ENCODE measurements at regions not wholly inside any gene's neighbourhood (a gene's known extent, or its start where the extent isn't known, plus 50 kb on each side); places are given as distances from the start of the nearest gene placed in this dataset.

DNA sequence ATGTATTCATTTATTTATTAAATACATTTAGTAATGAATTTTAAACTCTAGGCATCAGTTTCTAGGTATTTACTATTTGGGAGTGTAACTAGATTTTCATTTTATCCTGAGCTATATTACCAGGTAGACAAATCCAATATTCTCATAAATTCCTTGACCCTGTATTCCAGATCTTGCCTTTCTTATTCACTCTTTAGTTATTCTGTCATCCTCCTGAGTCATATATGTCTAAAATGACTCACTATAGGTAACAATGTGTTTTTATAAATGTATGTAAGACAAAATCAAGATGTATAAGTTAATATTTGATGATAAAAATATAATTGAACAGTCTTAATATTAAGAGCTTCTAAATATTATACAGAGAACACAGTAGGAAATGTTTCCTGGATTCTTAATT lies 642.1 kb upstream of the NRSN1 start:
- Histone ChIP-seq H3K9me3 (peaks cover 0 to 6% (median 0%) of the 10 kb centered on the region in 8 donors), H3K27me3 (replicated peaks in 1 of 7) (no peaks in the 10 kb centered on the region), H3K36me3 (no peaks in the 10 kb centered on the region), H3K4me1 (no peaks in the 10 kb centered on the region), H3K27ac (no peak overlapping the region), H3K4me3 (no peak overlapping the region)
- intact Hi-C loops (cut with DNase I; ENCODE audit: low total_unique reads) = no loop called here
- no peak for DNase-seq
- TF ChIP-seq POLR2A (IDR thresholded peaks at IDR 0.05) = no peak
- TF ChIP-seq, protein P1, sequence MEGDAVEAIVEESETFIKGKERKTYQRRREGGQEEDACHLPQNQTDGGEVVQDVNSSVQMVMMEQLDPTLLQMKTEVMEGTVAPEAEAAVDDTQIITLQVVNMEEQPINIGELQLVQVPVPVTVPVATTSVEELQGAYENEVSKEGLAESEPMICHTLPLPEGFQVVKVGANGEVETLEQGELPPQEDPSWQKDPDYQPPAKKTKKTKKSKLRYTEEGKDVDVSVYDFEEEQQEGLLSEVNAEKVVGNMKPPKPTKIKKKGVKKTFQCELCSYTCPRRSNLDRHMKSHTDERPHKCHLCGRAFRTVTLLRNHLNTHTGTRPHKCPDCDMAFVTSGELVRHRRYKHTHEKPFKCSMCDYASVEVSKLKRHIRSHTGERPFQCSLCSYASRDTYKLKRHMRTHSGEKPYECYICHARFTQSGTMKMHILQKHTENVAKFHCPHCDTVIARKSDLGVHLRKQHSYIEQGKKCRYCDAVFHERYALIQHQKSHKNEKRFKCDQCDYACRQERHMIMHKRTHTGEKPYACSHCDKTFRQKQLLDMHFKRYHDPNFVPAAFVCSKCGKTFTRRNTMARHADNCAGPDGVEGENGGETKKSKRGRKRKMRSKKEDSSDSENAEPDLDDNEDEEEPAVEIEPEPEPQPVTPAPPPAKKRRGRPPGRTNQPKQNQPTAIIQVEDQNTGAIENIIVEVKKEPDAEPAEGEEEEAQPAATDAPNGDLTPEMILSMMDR (IDR thresholded peaks at IDR 0.05 in 8 of 11, conservative IDR thresholded peaks at IDR 0.05 in 3 of 11) = no peak
- no peak for TF ChIP-seq POLR2AphosphoS5 (IDR thresholded peaks at IDR 0.05)

DNA sequence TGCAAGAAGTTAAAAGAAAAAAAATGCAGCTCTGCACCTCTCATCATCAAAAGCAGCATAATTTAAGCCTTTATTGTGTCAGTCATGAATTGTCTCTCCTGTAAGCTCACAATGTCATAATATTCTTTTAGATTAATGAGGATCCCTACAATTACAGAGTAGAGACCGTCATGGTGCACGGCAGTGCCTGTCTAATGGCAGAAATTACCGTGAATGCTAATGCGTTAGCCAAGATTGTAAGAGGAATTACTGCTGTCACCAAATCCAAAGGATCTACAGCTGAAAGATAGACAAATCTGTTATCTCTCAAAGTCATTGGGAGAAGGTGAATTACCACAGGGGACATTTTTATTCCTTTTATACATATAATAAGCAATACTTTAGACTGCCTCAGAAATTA lies 631.6 kb upstream of the NRSN1 start:
- H3K36me3 ChIP-seq = no peaks in the 10 kb centered on the region
- peaks cover 0 to 26% (median 15%) of the 10 kb centered on the region in 8 donors for H3K9me3 ChIP-seq
- H3K4me3 ChIP-seq = no peak overlapping the region
- 88 to 93% (median 89%) methylated on average over 4 of the region's 4 CpGs for WGBS, 5 donors
- DNase-seq = no peak
- intact Hi-C loops (cut with DNase I; ENCODE audit: low total_unique reads) = no loop called here
- no peaks in the 10 kb centered on the region for H3K4me1 ChIP-seq
- H3K27ac ChIP-seq = no peak overlapping the region
- TF ChIP-seq, protein P1 (IDR thresholded peaks at IDR 0.05 in 8 of 11, conservative IDR thresholded peaks at IDR 0.05 in 3 of 11) = no peak
- TF ChIP-seq POLR2AphosphoS5 (IDR thresholded peaks at IDR 0.05) = no peak
- TF ChIP-seq POLR2A (IDR thresholded peaks at IDR 0.05) = no peak
- no peaks in the 10 kb centered on the region for H3K27me3 ChIP-seq (replicated peaks in 1 of 7)

DNA sequence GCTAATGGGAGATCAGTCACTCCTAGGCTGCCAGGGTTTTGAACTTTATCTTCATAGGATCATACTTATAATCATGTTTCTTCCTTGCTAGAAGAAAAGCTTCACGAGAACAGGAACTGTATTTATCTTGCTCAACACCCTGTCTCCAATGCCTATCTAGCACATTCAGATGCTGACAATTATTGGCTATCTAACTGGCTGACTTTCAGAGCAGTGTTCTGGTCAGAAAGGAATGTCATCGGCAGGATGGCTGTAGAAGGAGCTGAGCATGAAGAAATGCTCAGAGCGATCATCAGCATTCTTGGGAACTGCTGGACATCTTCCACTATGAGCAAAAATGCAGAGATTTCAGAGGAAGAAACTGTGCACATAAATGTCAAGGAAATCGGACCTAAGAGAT lies 628.0 kb upstream of the NRSN1 start:
- intact Hi-C loops (cut with DNase I; ENCODE audit: low total_unique reads) = no loop called here
- H3K4me1 ChIP-seq = no peaks in the 10 kb centered on the region
- no peak overlapping the region for H3K27ac ChIP-seq
- TF ChIP-seq, protein P1 (IDR thresholded peaks at IDR 0.05 in 8 of 11, conservative IDR thresholded peaks at IDR 0.05 in 3 of 11) = no peak
- no peak for TF ChIP-seq POLR2AphosphoS5 (IDR thresholded peaks at IDR 0.05)
- TF ChIP-seq POLR2A (IDR thresholded peaks at IDR 0.05) = no peak
- DNase-seq = no peak
- peaks cover 0 to 6% (median 0%) of the 10 kb centered on the region in 8 donors for H3K9me3 ChIP-seq
- WGBS, 5 donors = 41 to 60% (median 43%) methylated on average over 4 of the region's 4 CpGs
- no peaks in the 10 kb centered on the region for H3K36me3 ChIP-seq
- H3K27me3 ChIP-seq (replicated peaks in 1 of 7) = no peaks in the 10 kb centered on the region
- no peak overlapping the region for H3K4me3 ChIP-seq

DNA sequence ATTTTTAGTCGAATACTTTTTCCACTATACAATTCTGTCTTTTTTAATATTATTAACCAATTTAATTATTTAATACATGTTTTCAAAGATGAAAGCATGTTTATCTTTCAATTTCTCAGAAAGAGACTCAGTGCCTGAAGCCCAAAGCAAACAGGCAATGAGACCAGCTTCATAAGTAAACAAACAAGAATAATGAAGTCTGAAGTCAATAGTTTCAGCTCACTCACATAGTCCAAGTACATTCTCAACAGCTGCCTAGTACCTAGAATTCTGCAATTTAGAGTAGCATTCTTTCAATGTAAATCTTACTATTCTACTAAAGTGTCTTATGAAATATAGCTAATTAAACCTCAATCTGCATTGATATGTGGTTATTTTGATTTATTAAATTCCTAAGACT lies 626.5 kb upstream of the NRSN1 start:
- no peaks in the 10 kb centered on the region for H3K4me1 ChIP-seq
- H3K9me3 ChIP-seq = peaks cover 0 to 6% (median 0%) of the 10 kb centered on the region in 8 donors
- no peaks in the 10 kb centered on the region for H3K36me3 ChIP-seq
- TF ChIP-seq POLR2AphosphoS5 (IDR thresholded peaks at IDR 0.05) (no peak), POLR2A (IDR thresholded peaks at IDR 0.05) (no peak)
- TF ChIP-seq, protein P1 (IDR thresholded peaks at IDR 0.05 in 8 of 11, conservative IDR thresholded peaks at IDR 0.05 in 3 of 11) = no peak
- no peak overlapping the region for H3K27ac ChIP-seq
- intact Hi-C loops (cut with DNase I; ENCODE audit: low total_unique reads) = no loop called here
- no peak for DNase-seq
- no peaks in the 10 kb centered on the region for H3K27me3 ChIP-seq (replicated peaks in 1 of 7)
- WGBS, 5 donors = 78 to 93% (median 89%) methylated on average over 1 of the region's 1 CpG
- no peak overlapping the region for H3K4me3 ChIP-seq
